ENCODE measurements at regions not wholly inside any gene's neighbourhood (a gene's known extent, or its start where the extent isn't known, plus 50 kb on each side); places are given as distances from the start of the nearest gene placed in this dataset.

- no peak for DNase-seq
These were observed 263.0 kb downstream of the DUSP6 start for GRCh38 chr12:89089264-89089663.

GRCh38 chr12:89087876-89088275 lies 264.4 kb downstream of the DUSP6 start:
- DNase-seq: no peak

GRCh38 chr12:89087149-89087825 lies 265.0 kb downstream of the DUSP6 start:
- no peak for DNase-seq

- DNase-seq: no peak
These were observed 266.9 kb downstream of the DUSP6 start for GRCh38 chr12:89085421-89085820.

- no peak for DNase-seq
These were observed 267.6 kb downstream of the DUSP6 start for GRCh38 chr12:89084751-89085150.

- DNase-seq: no peak
These were observed 268.8 kb downstream of the DUSP6 start for GRCh38 chr12:89083491-89083890.

- DNase-seq: no peak
These were observed 269.9 kb downstream of the DUSP6 start for GRCh38 chr12:89082370-89082753.

GRCh38 chr12:89081719-89082369 lies 270.5 kb downstream of the DUSP6 start:
- DNase-seq: no peak

- DNase-seq: no peak
These were observed 271.4 kb downstream of the DUSP6 start for GRCh38 chr12:89080793-89081465.

GRCh38 chr12:89075880-89076540 lies 276.3 kb downstream of the DUSP6 start:
- no peak for DNase-seq

- DNase-seq: no peak
These were observed 278.6 kb downstream of the DUSP6 start for GRCh38 chr12:89073659-89074058.

- DNase-seq: no peak
These were observed 279.3 kb downstream of the DUSP6 start for GRCh38 chr12:89073027-89073398.

- no peak for DNase-seq
These were observed 279.8 kb downstream of the DUSP6 start for GRCh38 chr12:89072294-89073026.

GRCh38 chr12:89070603-89071002 lies 281.7 kb downstream of the DUSP6 start:
- no peak for DNase-seq

- no peak for DNase-seq
These were observed 282.9 kb downstream of the DUSP6 start for GRCh38 chr12:89069431-89069830.

GRCh38 chr12:89067421-89068187 lies 284.7 kb downstream of the DUSP6 start:
- no peak for DNase-seq

- DNase-seq: no peak
These were observed 287.5 kb downstream of the DUSP6 start for GRCh38 chr12:89064780-89065179.

GRCh38 chr12:89064151-89064550 lies 288.1 kb downstream of the DUSP6 start:
- no peak for DNase-seq

GRCh38 chr12:89062996-89063395 lies 289.3 kb downstream of the DUSP6 start:
- DNase-seq: no peak

- no peak for DNase-seq
These were observed 292.4 kb downstream of the DUSP6 start for GRCh38 chr12:89059721-89060541.

- DNase-seq: no peak
These were observed 293.2 kb downstream of the DUSP6 start for GRCh38 chr12:89059056-89059455.

Data from CD4-positive, alpha-beta T cell treated with Interleukin-6 for 4 hours (primary cell).